ENCODE measurements at regions not wholly inside any gene's neighbourhood (a gene's known extent, or its start where the extent isn't known, plus 50 kb on each side); places are given as distances from the start of the nearest gene placed in this dataset.
"Not testable (repeated sequence)": the region's sequence is repeated elsewhere in the genome, so short reads cannot be mapped to it uniquely, and the experiment has no call there.

- no peak for DNase-seq (ENCODE audit: low read depth in 2 of 3, low spot score in 2 of 3)
Measured at GRCh38 chrY:7888506-7888905, 977.0 kb upstream of the AMELY start.

DNA sequence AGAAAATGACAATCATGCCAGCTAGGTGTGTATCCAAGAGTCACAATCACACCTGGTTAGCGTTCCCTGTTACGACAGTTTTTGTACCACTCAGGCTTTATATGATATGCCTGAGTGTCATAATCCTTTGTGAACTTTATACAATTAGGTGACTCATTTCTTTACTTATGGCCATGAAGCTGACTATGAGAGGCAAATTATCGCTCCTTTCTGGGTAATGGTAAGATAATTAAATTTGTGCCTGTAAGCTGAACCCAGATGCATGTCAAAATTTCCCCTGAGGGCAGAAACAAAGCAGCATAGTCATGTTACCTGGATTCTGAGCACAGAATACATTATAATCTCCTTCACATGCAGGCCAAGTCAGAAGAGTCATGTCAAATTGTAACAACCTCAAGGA, 970.1 kb upstream of the AMELY start:
- no peak for DNase-seq (ENCODE audit: low read depth in 2 of 3, low spot score in 2 of 3)

DNA sequence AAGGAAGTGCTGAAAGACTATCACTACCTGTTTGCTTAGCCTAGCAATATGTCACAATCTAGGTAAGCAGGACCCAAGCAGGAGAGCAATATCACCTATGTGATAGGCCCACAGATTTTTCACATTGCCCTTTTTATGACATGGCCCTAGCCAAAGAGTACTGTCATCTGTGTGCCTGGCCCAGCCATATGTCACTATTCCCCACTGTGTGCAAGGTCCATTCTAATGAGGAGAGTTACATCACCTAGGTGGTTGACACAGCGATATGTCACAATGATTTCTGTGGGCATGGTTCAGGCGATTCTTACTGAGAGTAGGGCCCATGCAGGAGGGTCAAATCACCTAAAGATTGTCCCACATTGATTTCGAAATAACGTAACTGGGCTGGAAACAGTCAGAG, 967.7 kb upstream of the AMELY start:
- DNase-seq (ENCODE audit: low read depth in 2 of 3, low spot score in 2 of 3) = no peak

GRCh38 chrY:7878719-7879118, 967.2 kb upstream of the AMELY start:
- DNase-seq (ENCODE audit: low read depth in 2 of 3, low spot score in 2 of 3) = no peak

- no peak for DNase-seq (ENCODE audit: low read depth in 2 of 3, low spot score in 2 of 3)
Measured at GRCh38 chrY:7877458-7877857, 965.9 kb upstream of the AMELY start.

DNA sequence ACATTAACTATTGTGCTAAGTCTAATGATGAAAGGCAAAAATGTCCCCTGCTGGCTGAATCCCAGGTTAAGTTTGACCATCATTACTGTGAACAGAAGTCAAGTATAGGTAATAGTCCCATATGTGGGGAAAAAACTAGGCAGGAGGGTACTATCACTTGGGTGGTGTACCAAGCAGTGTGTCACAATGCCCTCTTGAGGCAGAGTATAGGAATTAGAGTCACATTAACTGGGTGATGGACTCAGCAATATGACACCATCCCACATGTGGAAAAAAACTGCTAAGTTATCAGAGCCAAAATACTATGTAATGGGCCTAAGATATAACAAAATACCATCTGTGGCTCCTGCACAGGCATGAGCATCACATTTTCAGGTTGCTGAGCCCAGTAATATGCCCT, 962.5 kb upstream of the AMELY start:
- DNase-seq (ENCODE audit: low read depth in 2 of 3, low spot score in 2 of 3) = peak in 2 of 3 donors; percentile 18 to 38

- DNase-seq (ENCODE audit: low read depth in 2 of 3, low spot score in 2 of 3) = peak in 1 of 3 donors; percentile 8
Measured at GRCh38 chrY:7871304-7871932, 959.9 kb upstream of the AMELY start.

DNA sequence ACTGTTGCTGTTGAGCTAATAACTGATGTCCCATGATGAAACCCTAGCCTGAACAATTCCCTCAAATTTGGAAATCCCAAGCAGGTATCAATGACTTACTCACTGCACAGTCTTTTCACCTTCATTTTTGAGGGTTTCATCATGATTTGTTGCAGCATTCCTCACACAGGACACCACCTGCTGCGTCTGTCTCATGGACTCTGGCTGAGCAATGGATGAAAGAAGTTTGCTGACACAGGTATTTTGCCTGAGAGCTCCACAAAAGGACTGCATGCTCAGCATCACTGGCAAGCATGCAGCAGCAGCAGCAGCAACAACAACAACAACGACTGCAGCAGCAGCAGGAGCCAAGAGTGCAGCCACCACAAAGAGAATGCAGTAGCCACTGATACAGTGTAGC, 955.4 kb upstream of the AMELY start:
- no peak for DNase-seq (ENCODE audit: low read depth in 2 of 3, low spot score in 2 of 3)

DNA sequence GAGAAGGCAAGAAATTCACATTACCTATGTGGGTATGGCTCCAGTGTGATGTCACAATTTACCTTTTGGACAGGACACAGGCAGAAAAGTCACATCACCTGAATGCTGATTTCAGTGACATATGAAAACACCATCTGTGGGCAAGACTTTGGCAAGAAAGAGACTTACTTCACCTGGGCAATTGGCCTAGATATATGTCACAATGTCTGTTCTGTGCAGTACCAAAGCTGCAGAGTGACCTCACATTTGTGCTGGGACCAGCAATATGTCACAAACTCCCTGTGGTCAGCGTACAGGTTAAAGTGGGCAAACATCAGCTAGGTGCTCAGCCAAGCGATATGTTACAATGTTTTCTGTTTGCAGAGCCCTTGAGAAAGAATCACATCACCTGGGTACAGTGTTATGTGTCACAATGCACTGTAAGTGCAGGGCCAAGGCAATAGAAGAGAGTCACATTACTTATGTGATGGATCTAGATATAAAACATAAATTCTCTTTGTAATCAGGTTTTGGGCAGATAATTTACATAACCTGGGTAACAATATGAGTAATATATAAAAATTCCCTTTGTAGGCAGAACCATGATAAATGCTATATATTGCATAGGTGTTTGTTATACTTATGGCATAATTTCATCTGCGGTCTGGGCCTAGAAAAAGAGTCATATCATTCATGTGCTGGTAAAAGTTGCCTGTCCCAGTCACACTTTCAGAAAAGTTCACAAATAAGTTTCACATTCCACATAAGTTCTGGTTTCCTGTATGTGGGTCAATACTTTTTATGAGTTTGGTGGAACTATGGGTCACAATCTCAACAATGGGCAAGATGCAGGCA, 949.4 kb upstream of the AMELY start:
- DNase-seq (ENCODE audit: low read depth in 2 of 3, low spot score in 2 of 3) = no peak

GRCh38 chrY:7850191-7850590, 938.6 kb upstream of the AMELY start:
- no peak for DNase-seq (ENCODE audit: low read depth in 2 of 3, low spot score in 2 of 3)

DNA sequence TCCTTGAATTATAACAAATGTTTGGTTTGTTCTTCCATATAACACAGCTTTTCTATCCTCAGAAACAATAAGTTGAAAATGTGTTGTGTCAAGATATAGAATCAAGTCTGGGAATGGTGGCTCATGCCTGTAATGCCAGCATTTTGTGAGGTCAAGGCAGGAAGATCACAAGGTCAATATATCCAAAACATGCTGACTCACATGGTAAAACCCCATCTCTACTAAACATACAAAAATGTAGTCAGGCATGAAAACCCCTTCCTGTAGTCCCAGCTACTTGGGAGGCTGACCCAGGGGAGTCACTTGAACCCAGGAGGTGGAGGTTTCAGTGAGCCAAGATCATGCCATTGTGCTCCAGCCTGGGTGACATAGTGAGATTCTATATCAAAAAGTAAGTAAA, 934.2 kb upstream of the AMELY start:
- no peak for DNase-seq (ENCODE audit: low read depth in 2 of 3, low spot score in 2 of 3)

DNA sequence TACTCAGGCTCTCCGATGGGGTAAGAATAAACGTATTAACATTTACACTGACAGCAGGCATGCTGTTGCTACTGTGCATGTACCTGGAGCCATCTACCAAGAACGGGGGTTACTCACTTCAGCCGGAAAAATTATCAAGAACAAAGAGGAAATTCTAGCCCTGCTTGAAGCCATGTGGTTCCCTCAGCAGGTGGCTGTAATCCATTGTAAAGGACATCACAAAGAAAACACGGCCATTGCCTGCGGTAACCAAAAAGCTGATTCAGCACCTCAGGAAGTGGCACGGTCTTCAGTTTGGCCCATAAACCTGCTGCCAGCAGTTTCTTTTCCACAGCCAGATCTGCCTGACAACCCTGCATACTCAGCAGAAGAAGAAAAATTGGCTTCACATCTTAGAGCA, 925.5 kb upstream of the AMELY start:
- peak in 2 of 3 donors; percentile 60 to 80 for DNase-seq (ENCODE audit: low read depth in 2 of 3, low spot score in 2 of 3)

GRCh38 chrY:7836366-7836765, 924.8 kb upstream of the AMELY start:
- DNase-seq (ENCODE audit: low read depth in 2 of 3, low spot score in 2 of 3) = no peak

DNA sequence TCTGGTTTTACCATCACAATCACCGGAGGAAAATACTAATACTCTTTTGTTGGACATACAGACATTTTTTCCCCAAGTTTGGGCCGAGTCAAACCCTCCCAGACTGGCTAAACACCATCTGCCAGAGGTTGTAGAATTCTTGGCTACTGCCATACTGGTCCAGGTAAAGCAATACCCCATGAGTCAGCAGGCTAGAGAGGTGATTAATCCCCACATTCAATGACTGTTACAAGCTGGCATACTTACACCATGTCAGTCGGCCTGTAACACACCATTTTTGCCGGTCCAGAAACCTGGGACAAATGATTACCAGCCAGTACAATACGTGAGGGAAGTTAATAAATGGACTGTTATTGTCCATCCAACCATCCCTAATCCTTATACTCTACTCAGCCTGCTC, 923.9 kb upstream of the AMELY start:
- no peak for DNase-seq (ENCODE audit: low read depth in 2 of 3, low spot score in 2 of 3)

DNA sequence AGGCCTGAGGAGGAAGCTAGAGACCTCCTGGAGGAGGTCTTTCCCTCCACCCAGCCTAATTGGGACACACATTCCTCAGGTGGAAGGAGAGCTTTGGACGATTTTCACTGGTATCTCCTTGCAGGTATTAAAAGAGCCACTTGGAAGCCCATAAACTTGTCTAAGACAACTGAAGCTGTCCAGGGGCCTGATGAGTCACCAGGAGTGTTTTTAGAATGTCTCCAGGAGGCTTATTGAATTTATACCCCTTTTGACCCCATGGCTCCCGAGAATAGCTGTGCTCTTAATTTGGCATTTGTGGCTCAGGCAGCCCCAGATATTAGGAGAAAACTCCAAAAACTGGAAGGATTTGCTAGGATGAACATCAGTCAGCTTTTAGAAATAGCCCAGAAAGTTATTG, 922.7 kb upstream of the AMELY start:
- no peak for DNase-seq (ENCODE audit: low read depth in 2 of 3, low spot score in 2 of 3)

DNA sequence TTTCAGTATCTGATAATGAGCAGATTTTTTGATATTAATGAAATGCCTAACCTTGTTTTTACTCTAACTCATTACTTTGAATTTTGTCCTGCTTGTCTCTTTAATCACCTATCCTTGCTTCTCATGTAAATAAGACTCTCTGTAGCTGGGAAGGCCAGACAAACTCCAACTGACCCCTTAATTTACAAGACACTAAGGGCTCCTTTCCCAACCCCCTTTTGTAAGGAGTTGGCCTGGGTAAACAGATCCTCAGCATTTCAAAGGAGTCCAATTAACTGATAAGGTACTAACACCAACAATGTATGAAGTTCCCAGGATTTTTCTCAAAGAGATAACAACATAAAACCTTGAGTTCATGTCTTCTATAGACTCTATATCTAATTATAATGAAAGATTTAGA, 919.3 kb upstream of the AMELY start:
- DNase-seq (ENCODE audit: low read depth in 2 of 3, low spot score in 2 of 3) = not testable (repeated sequence)

GRCh38 chrY:7826533-7826932, 915.0 kb upstream of the AMELY start:
- DNase-seq (ENCODE audit: low read depth in 2 of 3, low spot score in 2 of 3) = no peak

- DNase-seq (ENCODE audit: low read depth in 2 of 3, low spot score in 2 of 3) = no peak
Measured at GRCh38 chrY:7825874-7826273, 914.3 kb upstream of the AMELY start.

DNA sequence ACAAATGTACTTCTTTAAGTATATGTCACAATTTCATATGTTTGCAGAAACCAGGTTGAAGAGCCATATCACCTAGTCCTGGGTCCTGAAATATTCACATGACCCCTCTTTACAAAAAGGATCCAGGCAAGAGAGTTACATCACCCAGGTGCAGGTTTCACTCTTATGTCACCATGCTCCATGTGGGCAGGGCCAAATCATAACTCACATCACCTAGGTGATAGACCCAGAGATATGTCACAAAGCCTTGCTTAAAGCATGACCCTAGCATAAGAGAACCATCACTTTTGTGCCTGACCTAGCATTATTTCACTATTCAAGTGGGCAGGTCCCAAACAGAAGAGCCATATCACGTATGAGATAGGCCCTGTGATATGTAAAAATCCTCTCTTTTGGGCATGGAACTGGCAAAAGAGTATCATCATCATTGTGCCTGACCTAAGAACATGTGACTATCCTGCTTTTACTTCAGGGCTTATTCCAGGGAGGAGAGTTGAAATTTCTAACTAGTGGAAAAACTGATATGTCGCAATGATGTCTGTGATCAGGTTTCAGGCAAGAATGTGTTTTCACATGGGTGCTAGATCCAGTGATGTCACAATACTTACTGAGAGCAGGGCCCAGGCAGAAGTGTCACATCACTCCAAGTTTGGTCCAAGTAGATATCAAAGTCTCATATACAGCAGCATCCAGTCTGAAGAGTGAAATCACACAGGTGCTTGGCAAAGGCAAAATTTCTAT, 909.9 kb upstream of the AMELY start:
- no peak for DNase-seq (ENCODE audit: low read depth in 2 of 3, low spot score in 2 of 3)

DNA sequence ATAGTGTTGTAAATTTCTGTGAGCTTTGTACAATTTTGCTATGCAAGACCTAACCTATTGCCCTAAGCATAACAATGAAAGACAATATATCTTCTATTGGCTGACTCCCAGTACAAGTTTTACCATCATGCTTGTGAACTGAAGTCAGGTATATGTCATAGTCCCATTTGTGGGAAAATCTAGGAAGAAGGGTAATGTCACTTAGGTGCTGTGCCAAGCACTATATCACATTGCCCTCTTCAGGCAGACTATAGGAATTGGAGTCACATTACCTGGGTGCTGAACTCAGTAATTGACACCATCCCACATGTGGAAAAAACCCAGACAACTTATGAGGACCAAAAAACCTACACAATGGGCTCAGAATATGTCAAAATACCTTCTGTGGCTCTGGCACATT, 907.4 kb upstream of the AMELY start:
- no peak for DNase-seq (ENCODE audit: low read depth in 2 of 3, low spot score in 2 of 3)

DNA sequence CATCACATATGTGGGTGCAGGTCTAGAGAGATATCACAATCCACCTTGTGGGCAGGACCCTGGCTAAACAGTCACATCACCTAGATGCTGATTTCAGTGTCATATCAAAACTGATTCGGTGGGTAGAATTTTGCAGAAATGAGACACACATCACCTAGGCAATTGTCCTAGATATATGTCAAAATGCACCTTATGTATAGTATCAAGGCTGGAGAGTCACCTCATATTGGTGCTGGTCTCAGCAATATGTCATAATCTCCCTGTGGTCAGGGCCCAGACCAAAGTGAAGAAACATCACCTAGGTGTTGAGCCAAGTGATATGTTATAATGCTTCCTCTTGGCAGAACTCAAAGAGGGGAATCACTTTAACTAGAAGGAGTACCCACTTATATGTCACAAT, 905.0 kb upstream of the AMELY start:
- no peak for DNase-seq (ENCODE audit: low read depth in 2 of 3, low spot score in 2 of 3)

- no peak for DNase-seq (ENCODE audit: low read depth in 2 of 3, low spot score in 2 of 3)
Measured at GRCh38 chrY:7815921-7816320, 904.4 kb upstream of the AMELY start.
